AG10803 (cell line): ENCODE measurements at regions not wholly inside any gene's neighbourhood (a gene's known extent, or its start where the extent isn't known, plus 50 kb on each side); places are given as distances from the start of the nearest gene placed in this dataset.

Experiments used
- DNase-seq: peaks from one replicate; pipeline ENCODE4 v3.0.0; 2010; ENCODE audit warnings: low read depth
- H3K4me3 ChIP-seq: 2 replicates; pipeline ENCODE4 v1.5.1; 2011; ENCODE audit warnings: mild to moderate bottlenecking, low read length, control low read depth
- CTCF ChIP-seq: conservative IDR thresholded peaks from 2 replicates; pipeline ENCODE4 v1.5.1; 2011; ENCODE audit warnings: mild to moderate bottlenecking, low read length, control low read depth, inconsistent platforms

- H3K4me3 ChIP-seq: no peak overlapping the region
- no peak for TF ChIP-seq CTCF
- DNase-seq: no peak
Observed at GRCh38 chr1:30313584-30313983, 409.8 kb downstream of the MATN1 start.

- no peak for TF ChIP-seq CTCF
- no peak for DNase-seq
- H3K4me3 ChIP-seq: no peak overlapping the region
Observed at GRCh38 chr1:30313176-30313575, 410.2 kb downstream of the MATN1 start.

- no peak for DNase-seq
- no peak for TF ChIP-seq CTCF
- H3K4me3 ChIP-seq: no peak overlapping the region
Observed at GRCh38 chr1:30312226-30312625, 411.2 kb downstream of the MATN1 start.

GRCh38 chr1:30311749-30312148, 411.6 kb downstream of the MATN1 start:
- no peak for DNase-seq
- H3K4me3 ChIP-seq: no peak overlapping the region
- no peak for TF ChIP-seq CTCF

- DNase-seq: no peak
- H3K4me3 ChIP-seq: no peak overlapping the region
- no peak for TF ChIP-seq CTCF
Observed at GRCh38 chr1:30310966-30311742, 412.2 kb downstream of the MATN1 start.

GRCh38 chr1:30307182-30307581, 416.2 kb downstream of the MATN1 start:
- TF ChIP-seq CTCF: no peak
- no peak for DNase-seq
- H3K4me3 ChIP-seq: no peak overlapping the region

GRCh38 chr1:30305519-30305918, 417.9 kb downstream of the MATN1 start:
- TF ChIP-seq CTCF: no peak

More at GRCh38 chr1:30305519-30305918, 417.9 kb downstream of the MATN1 start:
- no peak overlapping the region for H3K4me3 ChIP-seq
- no peak for DNase-seq
